Peyer's patch (tissue), 4 donors: ENCODE measurements at regions not wholly inside any gene's neighbourhood (a gene's known extent, or its start where the extent isn't known, plus 50 kb on each side); places are given as distances from the start of the nearest gene placed in this dataset.

Experiments
- DNase-seq, 3 donors: peaks; one replicate each; pipeline ENCODE4 v3.0.0-alpha.2; 2017 to 2019
- H3K27ac ChIP-seq, 4 donors: fragments of 200-600 bp; sonication (generic); one replicate each; pipeline ENCODE4 v1.5.1; 2016 to 2019
- H3K27me3 ChIP-seq, 2 donors: fragments of 200-600 bp; sonication (generic); one replicate each; pipeline ENCODE4 v1.5.1; 2019
- H3K36me3 ChIP-seq, 3 donors: fragments of 200-600 bp; sonication (generic); one replicate each; pipeline ENCODE4 v1.5.1; 2016 to 2019
- H3K4me1 ChIP-seq, 4 donors: fragments of 200-600 bp; sonication (generic); one replicate each; pipeline ENCODE4 v1.5.1; 2016 to 2019
- H3K4me3 ChIP-seq, 4 donors: fragments of 200-600 bp; sonication (generic); 1 replicate in 3 of 4; 2 replicates in 1 of 4; pipeline ENCODE4 v1.5.1; 2016 to 2019; ENCODE audit warnings: mild to moderate bottlenecking in 1 of 4
- H3K9me3 ChIP-seq, 4 donors: fragments of 200-600 bp; sonication (generic); one replicate each; pipeline ENCODE4 v1.5.1; 2016 to 2019; ENCODE audit warnings: mild to moderate bottlenecking in 1 of 4
- POLR2A ChIP-seq, 2 donors: fragments of 450-650 bp; IDR thresholded peaks; one replicate each; pipeline ENCODE4 v1.5.1; 2017; ENCODE audit warnings: antibody characterized with exemption in 2 of 2, mild to moderate bottlenecking in 2 of 2, moderate library complexity in 2 of 2
- TF ChIP-seq, protein P1 (sequence below), 6 experiments: fragments of 450-650 bp in 4 of 6; fragments of 200-600 bp in 2 of 6; sonication (generic) in 1 of 6; IDR thresholded peaks; one replicate each; pipeline ENCODE4 v1.5.1; 2017 to 2019; ENCODE audit warnings: antibody characterized with exemption in 6 of 6, mild to moderate bottlenecking in 3 of 6, moderate library complexity in 1 of 6

DNA sequence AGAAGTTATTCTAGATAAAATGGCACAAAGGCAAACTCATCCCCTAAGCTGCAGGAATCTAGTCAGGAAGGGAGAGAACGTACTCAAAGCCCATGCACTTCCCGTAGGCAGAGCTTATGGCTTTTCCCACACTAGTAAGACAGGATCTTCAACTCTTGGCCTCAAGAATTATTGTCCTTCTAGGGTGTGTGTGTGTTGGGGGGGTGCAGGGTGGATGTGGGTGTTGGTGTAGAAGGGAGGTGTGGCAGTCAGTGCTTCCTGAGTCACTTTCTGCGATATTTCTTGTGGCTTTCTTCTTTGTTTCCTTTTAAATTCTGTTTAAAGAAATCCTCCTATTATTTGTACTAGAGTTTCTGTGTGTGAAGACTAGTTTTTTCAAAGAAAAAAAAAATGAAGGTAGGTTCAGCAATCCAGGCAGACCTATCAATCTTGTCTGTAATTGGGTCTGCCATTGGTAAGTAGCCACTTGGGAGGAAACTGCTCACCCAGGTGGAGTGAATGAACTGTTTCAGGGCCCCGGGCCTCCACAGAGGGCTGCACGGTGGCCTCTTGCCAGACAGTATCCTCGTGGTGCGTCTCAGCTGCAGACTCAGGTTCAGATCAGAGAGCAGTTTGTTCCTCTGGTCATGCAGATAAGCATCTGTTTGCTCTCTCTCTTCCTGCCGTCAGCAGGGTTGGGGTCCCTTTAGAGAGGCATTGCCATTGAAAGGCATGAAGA is 131.9 kb downstream of the NPR3 start:
- no peak overlapping the region for H3K27ac ChIP-seq
- no peak overlapping the region for H3K4me3 ChIP-seq
- no peaks in the 10 kb centered on the region for H3K27me3 ChIP-seq
- H3K36me3 ChIP-seq, result no peaks in the 10 kb centered on the region
- TF ChIP-seq, protein P1, sequence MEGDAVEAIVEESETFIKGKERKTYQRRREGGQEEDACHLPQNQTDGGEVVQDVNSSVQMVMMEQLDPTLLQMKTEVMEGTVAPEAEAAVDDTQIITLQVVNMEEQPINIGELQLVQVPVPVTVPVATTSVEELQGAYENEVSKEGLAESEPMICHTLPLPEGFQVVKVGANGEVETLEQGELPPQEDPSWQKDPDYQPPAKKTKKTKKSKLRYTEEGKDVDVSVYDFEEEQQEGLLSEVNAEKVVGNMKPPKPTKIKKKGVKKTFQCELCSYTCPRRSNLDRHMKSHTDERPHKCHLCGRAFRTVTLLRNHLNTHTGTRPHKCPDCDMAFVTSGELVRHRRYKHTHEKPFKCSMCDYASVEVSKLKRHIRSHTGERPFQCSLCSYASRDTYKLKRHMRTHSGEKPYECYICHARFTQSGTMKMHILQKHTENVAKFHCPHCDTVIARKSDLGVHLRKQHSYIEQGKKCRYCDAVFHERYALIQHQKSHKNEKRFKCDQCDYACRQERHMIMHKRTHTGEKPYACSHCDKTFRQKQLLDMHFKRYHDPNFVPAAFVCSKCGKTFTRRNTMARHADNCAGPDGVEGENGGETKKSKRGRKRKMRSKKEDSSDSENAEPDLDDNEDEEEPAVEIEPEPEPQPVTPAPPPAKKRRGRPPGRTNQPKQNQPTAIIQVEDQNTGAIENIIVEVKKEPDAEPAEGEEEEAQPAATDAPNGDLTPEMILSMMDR (IDR thresholded peaks at IDR 0.05), result no peak
- TF ChIP-seq POLR2A (IDR thresholded peaks at IDR 0.05), result no peak
- H3K9me3 ChIP-seq, result no peaks in the 10 kb centered on the region
- no peaks in the 10 kb centered on the region for H3K4me1 ChIP-seq
- DNase-seq, result no peak

DNA sequence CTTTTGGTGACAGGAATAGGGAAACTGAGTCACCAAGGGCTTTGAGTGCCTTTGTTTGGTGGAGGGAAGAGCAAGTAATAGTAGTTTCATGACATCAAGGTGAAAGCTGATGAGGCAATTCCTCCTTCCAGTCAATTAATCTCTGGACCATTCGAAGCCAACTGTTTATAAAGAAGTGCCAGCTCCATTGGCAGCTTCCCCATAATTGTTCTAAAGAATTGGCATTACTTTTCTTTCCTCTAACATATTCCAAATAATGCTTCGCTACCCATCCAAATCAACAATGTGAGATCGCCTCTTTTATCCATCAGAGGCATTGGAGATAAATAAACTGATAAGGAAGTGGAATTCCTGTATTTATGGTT is 132.4 kb downstream of the NPR3 start:
- TF ChIP-seq, protein P1 (IDR thresholded peaks at IDR 0.05), result no peak
- no peak for TF ChIP-seq POLR2A (IDR thresholded peaks at IDR 0.05)
- no peaks in the 10 kb centered on the region for H3K4me1 ChIP-seq
- no peak for DNase-seq
- H3K9me3 ChIP-seq, result no peaks in the 10 kb centered on the region
- no peaks in the 10 kb centered on the region for H3K36me3 ChIP-seq
- no peak overlapping the region for H3K27ac ChIP-seq
- H3K4me3 ChIP-seq, result no peak overlapping the region
- H3K27me3 ChIP-seq, result no peaks in the 10 kb centered on the region

DNA sequence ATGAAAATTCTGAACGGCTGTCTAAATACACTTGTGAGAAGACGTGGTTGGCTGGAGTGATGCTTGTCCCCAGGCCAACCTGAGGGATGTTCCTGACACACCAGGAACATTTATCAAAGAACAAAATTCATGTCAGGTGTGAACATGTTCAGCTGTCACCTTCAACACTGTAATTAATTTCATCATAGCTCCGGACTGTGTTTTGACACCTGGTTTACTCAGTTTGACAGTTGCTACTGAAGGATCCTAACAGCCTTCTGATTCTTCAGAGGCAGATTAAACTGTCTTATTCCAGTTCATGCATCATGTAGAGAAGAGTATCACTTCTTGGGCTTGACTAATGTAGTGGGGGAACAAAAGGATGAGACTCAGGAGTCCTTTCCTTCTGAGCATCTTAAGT is 134.1 kb downstream of the NPR3 start:
- no peaks in the 10 kb centered on the region for H3K36me3 ChIP-seq
- H3K9me3 ChIP-seq, result no peaks in the 10 kb centered on the region
- no peaks in the 10 kb centered on the region for H3K4me1 ChIP-seq
- H3K27me3 ChIP-seq, result no peaks in the 10 kb centered on the region
- no peak for DNase-seq
- no peak for TF ChIP-seq POLR2A (IDR thresholded peaks at IDR 0.05)
- TF ChIP-seq, protein P1 (IDR thresholded peaks at IDR 0.05), result no peak
- no peak overlapping the region for H3K27ac ChIP-seq
- no peak overlapping the region for H3K4me3 ChIP-seq

DNA sequence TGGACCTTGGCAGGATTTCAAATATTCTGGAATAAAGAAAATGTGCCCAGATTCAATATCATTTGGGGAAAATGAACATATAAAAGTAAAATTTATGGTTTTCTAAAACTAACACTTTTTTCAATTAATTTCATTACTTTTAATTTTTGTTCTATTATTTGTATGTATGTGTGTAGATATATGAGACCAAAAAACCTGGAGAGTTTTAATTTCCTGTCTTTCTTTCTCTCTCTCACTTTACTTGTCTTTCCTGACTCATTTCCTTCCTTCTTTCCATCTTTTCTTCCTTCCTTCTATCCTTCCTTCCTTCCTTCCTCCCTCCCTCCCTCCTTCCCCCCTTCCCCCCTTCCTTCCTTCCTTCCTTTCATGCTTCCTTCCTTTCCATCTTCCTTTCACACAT is 137.0 kb downstream of the NPR3 start:
- no peaks in the 10 kb centered on the region for H3K9me3 ChIP-seq
- no peaks in the 10 kb centered on the region for H3K27me3 ChIP-seq
- DNase-seq, result no peak
- H3K4me1 ChIP-seq, result no peaks in the 10 kb centered on the region
- TF ChIP-seq, protein P1 (IDR thresholded peaks at IDR 0.05), result no peak
- TF ChIP-seq POLR2A (IDR thresholded peaks at IDR 0.05), result no peak
- H3K27ac ChIP-seq, result no peak overlapping the region
- H3K36me3 ChIP-seq, result no peaks in the 10 kb centered on the region
- H3K4me3 ChIP-seq, result no peak overlapping the region

DNA sequence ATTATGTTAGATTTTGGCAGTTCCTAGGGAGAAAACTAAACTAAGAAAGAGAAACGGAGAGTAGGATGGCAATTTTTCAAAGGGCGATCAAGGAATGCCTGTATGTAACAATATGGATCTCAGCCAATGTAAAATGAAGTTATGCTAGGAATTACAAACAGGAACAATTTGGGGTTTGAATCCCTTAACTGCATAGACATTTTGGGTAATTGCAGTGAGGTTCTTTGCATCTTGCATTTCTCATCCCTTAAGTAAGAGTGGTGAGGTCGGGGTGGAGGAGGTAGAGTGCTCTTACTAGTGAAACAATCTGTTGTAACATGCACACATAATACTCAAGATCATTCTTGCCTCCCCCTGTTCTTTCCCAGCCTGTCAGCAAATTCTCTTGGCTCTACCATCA is 137.6 kb downstream of the NPR3 start:
- Histone ChIP-seq H3K36me3 (no peaks in the 10 kb centered on the region), H3K4me3 (no peak overlapping the region), H3K27me3 (no peaks in the 10 kb centered on the region), H3K9me3 (no peaks in the 10 kb centered on the region), H3K27ac (no peak overlapping the region), H3K4me1 (no peaks in the 10 kb centered on the region)
- no peak for DNase-seq
- no peak for TF ChIP-seq POLR2A (IDR thresholded peaks at IDR 0.05)
- TF ChIP-seq, protein P1 (IDR thresholded peaks at IDR 0.05), result no peak
